ENCODE measurements at regions not wholly inside any gene's neighbourhood (a gene's known extent, or its start where the extent isn't known, plus 50 kb on each side); places are given as distances from the start of the nearest gene placed in this dataset.

GRCh38 chr16:87182759-87183158 lies 134.4 kb downstream of the C16orf95 start:
- TF ChIP-seq CTCF (IDR thresholded peaks at IDR 0.05; ENCODE audit: low read depth, low read length): no peak
- TF ChIP-seq EZH2phosphoT487 (IDR thresholded peaks at IDR 0.05; ENCODE audit: low read depth): no peak
